NCI-H1930 (cell line): ENCODE measurements at regions not wholly inside any gene's neighbourhood (a gene's known extent, or its start where the extent isn't known, plus 50 kb on each side); places are given as distances from the start of the nearest gene placed in this dataset.

Experiments
- DNase-seq, 2 experiments: peaks; one replicate each; lab custom pipeline; 2025; lab: John Stamatoyannopoulos, UW

DNA sequence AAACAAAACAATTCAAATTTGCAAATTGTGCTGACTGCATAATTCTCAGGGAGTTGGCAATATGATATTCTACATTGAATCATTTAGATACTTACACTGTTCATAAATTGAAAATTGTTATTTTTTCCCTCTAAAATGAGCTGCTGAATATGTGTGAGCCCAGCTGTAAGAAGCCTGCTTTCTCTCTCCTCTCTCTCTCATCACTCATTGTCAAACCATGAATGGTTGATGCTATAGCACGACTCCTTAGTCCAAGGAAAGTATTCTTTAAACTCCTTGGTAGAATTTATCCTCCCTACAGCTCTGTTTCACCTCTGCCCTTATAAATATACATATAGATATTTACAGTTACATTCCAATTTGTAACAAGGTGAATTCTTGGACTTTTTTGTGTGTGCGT is 116.4 kb upstream of the POU3F2 start:
- DNase-seq = no peak

GRCh38 chr6:98724537-98724936 is 109.8 kb upstream of the POU3F2 start:
- no peak for DNase-seq

DNA sequence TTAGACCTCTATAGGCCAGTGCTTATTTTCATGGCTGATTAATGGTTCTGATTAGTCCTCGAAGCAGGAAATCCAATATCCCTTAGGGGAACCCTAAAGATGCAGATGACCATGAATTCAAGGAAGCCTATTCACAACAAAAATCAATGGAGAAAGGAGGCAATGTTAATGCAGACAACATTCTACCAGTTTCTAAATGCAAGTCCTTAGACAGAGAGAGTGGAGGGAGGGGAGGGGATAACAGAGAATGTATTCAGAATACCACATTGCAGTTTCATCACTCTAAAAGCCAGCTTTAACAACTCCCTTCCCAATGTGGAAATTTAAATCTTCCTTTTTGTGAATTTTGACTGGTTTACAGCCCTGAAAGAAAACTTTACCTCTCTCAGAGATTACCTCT is 87.1 kb upstream of the POU3F2 start:
- DNase-seq = no peak

- DNase-seq = no peak
Measured at GRCh38 chr6:98747960-98748359, 86.4 kb upstream of the POU3F2 start.

DNA sequence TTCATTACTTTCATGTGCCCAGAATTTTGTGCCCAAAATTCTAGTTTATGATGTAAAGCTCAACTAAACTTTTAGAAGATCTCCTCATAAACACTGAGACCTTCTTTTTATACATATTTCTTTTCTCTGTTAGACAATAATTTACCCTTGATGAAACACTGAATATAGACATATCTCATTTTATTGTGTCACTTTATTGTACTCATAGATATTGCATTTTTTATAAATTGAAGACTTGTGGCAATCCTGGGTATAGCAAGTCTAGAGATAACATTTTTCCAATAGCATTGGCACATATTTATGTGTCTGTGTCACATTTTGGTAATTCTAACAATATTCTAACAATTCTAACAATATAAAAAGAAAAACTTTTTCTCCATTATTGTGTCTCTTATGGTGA is 74.9 kb upstream of the POU3F2 start:
- DNase-seq = no peak

DNA sequence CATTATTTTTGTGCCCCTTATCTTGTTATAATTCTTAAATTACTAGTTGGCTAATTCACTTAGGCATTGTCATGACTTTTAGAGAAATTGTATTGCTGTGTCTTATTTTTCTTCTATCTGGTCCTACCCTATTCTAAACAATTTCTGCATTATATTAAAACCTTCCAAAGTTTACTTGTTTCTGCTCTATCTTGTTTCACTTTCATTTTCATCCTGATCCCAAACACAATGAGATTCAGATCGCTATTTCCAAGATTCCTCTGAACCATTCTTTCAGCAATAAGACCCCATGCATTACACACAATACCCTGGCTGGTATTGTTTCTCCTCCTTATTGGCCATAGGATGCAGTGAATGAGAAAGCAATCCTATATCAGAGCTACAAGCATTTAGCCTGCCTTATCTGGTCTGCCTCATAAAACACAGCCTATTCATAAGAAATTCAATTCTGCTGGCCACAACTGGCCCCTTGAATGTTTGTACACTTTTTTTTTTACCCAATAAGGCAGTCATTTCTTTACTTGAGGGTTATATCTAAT is 69.9 kb upstream of the POU3F2 start:
- DNase-seq = no peak

- DNase-seq = no peak
Measured at GRCh38 chr6:98769546-98769945, 64.8 kb upstream of the POU3F2 start.

- DNase-seq = no peak
Measured at GRCh38 chr6:98775205-98775604, 59.2 kb upstream of the POU3F2 start.

GRCh38 chr6:98777762-98778161 is 56.6 kb upstream of the POU3F2 start:
- DNase-seq = no peak

DNA sequence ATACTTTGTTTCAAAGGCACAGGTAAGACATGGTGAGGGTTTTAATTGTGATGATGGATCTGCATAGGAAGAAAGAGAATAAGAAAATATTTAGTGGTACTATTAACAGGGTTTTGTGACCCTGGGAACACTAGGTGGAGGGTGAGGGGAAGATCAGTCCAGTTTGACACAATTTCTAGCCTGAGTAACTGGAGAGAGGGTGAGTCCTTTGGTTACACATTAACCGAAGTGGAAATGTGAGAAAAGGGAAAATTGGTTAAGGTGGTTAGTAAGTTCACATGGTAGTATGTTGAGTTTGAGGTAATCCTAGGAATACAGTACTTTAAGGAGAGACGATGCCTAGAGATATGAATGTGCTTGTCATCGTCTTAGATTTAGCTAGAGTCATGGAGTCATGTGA is 54.8 kb upstream of the POU3F2 start:
- DNase-seq = no peak

- no peak for DNase-seq
Measured at GRCh38 chr6:98782772-98783171, 51.6 kb upstream of the POU3F2 start.

DNA sequence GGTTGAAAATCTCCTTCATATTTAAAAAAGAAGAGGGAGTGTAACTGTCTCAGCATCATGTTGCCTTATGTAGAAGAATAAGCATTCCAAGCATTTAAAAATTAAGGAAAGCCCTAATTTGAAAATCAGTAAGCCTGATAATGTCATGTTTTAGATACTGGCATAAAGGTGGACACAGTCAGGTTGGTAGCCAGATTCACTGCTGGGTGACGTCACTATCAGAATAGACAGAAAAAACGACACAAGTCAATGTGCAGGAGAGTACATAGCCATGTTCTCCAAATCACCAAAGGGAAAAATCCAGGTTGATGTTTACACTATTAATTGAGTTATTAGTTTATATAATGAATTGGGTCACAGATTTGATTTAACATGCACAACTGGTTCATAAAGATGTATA is 50.8 kb upstream of the POU3F2 start:
- no peak for DNase-seq
